GM23338 (cell line): ENCODE measurements at regions not wholly inside any gene's neighbourhood (a gene's known extent, or its start where the extent isn't known, plus 50 kb on each side); places are given as distances from the start of the nearest gene placed in this dataset.

Experiments
- CREB1 ChIP-seq: fragments of 250-450 bp; sonication (Bioruptor Pico); IDR thresholded peaks from 2 replicates; pipeline ENCODE4 v1.5.0; 2020; ENCODE audit warnings: low read depth, mild to moderate bottlenecking, moderate library complexity
- CTCF ChIP-seq, 2 experiments: fragments of 200-600 bp in 1 of 2; sonication (generic) in 1 of 2; conservative IDR thresholded peaks; 2 replicates each; pipeline versions ENCODE4 v1.5.1 to v1.6.1; 2016 to 2017; ENCODE audit warnings: antibody characterized with exemption in 2 of 2, low read depth in 2 of 2, mild to moderate bottlenecking in 2 of 2, moderate library complexity in 1 of 2
- ETS1 ChIP-seq: IDR thresholded peaks from 2 replicates; pipeline ENCODE4 v1.6.1; 2016; ENCODE audit warnings: antibody characterized with exemption
- EZH2 ChIP-seq: fragments of 200-600 bp; sonication (generic); IDR thresholded peaks from one replicate; pipeline ENCODE4 v1.8.0; 2017; ENCODE audit warnings: antibody characterized with exemption, mild to moderate bottlenecking, low read depth; ENCODE audit not compliant: unreplicated experiment
- EZH2phosphoT487 ChIP-seq: fragments of 200-600 bp; sonication (generic); IDR thresholded peaks from one replicate; pipeline ENCODE4 v1.8.1; 2018; ENCODE audit warnings: antibody characterized with exemption; ENCODE audit not compliant: unreplicated experiment
- JUNB ChIP-seq: IDR thresholded peaks from one replicate; pipeline ENCODE4 v1.6.1; 2016; ENCODE audit warnings: antibody characterized with exemption; ENCODE audit not compliant: unreplicated experiment
- NANOG ChIP-seq: IDR thresholded peaks from 2 replicates; pipeline ENCODE4 v1.6.1; 2016; ENCODE audit warnings: antibody characterized with exemption, borderline replicate concordance
- POLR2AphosphoS5 ChIP-seq: IDR thresholded peaks from 2 replicates; pipeline ENCODE4 v1.6.1; 2016; ENCODE audit warnings: antibody characterized with exemption, low read depth
- REST ChIP-seq: IDR thresholded peaks from one replicate; pipeline ENCODE4 v1.6.1; 2018; ENCODE audit warnings: antibody characterized with exemption; ENCODE audit not compliant: unreplicated experiment
- STAT1 ChIP-seq: IDR thresholded peaks from one replicate; pipeline ENCODE4 v1.6.1; 2016; ENCODE audit warnings: antibody characterized with exemption; ENCODE audit not compliant: unreplicated experiment
- ZNF114 ChIP-seq: fragments of 250-450 bp; sonication (Bioruptor Pico); IDR thresholded peaks from 2 replicates; pipeline ENCODE4 v1.5.0; 2020; ENCODE audit warnings: mild to moderate bottlenecking, moderate library complexity

GRCh38 chr6:82571455-82571854 is 207.8 kb downstream of the TPBG start:
- TF ChIP-seq EZH2phosphoT487: no peak
- no peak for TF ChIP-seq CREB1
- no peak for TF ChIP-seq POLR2AphosphoS5
- TF ChIP-seq CTCF (conservative IDR thresholded peaks at IDR 0.05; ENCODE audit: low read depth in 2 of 2): no peak
- TF ChIP-seq STAT1: no peak
- TF ChIP-seq EZH2: no peak
- TF ChIP-seq JUNB: no peak
- TF ChIP-seq ZNF114 (CRISPR knock-in tag): no peak
- TF ChIP-seq NANOG: no peak
- TF ChIP-seq REST: no peak
- no peak for TF ChIP-seq ETS1
